Esophagus muscularis mucosa (tissue), 4 donors: ENCODE measurements at regions not wholly inside any gene's neighbourhood (a gene's known extent, or its start where the extent isn't known, plus 50 kb on each side); places are given as distances from the start of the nearest gene placed in this dataset.

Source experiments
- CTCF ChIP-seq, 3 experiments: fragments of 200-600 bp in 2 of 3; fragments of 450-650 bp in 1 of 3; sonication (generic) in 2 of 3; IDR thresholded peaks; one replicate each; pipeline ENCODE4 v1.5.1; 2017 to 2019; ENCODE audit warnings: antibody characterized with exemption in 3 of 3, mild to moderate bottlenecking in 2 of 3, moderate library complexity in 1 of 3
- EP300 ChIP-seq: sonication (generic); formaldehyde crosslinking; IDR thresholded peaks from one replicate; pipeline ENCODE4 v1.6.1; 2017; ENCODE audit warnings: antibody characterized with exemption
- POLR2A ChIP-seq: fragments of 450-650 bp; IDR thresholded peaks from one replicate; pipeline ENCODE4 v1.6.1; 2017; ENCODE audit warnings: antibody characterized with exemption, moderate library complexity, mild to moderate bottlenecking, low read depth

GRCh38 chr3:176798680-176799079 lies 398.6 kb downstream of the TBL1XR1 start:
- TF ChIP-seq POLR2A (no peak), CTCF (IDR thresholded peaks at IDR 0.05) (no peak), EP300 (no peak)
